NCI-H226 (cell line): ENCODE measurements at regions not wholly inside any gene's neighbourhood (a gene's known extent, or its start where the extent isn't known, plus 50 kb on each side); places are given as distances from the start of the nearest gene placed in this dataset.
"Not testable (repeated sequence)": the region's sequence is repeated elsewhere in the genome, so short reads cannot be mapped to it uniquely, and the experiment has no call there.

Experiments used
- DNase-seq: peaks from one replicate; pipeline ENCODE4 v3.0.0-alpha.2; 2015

DNA sequence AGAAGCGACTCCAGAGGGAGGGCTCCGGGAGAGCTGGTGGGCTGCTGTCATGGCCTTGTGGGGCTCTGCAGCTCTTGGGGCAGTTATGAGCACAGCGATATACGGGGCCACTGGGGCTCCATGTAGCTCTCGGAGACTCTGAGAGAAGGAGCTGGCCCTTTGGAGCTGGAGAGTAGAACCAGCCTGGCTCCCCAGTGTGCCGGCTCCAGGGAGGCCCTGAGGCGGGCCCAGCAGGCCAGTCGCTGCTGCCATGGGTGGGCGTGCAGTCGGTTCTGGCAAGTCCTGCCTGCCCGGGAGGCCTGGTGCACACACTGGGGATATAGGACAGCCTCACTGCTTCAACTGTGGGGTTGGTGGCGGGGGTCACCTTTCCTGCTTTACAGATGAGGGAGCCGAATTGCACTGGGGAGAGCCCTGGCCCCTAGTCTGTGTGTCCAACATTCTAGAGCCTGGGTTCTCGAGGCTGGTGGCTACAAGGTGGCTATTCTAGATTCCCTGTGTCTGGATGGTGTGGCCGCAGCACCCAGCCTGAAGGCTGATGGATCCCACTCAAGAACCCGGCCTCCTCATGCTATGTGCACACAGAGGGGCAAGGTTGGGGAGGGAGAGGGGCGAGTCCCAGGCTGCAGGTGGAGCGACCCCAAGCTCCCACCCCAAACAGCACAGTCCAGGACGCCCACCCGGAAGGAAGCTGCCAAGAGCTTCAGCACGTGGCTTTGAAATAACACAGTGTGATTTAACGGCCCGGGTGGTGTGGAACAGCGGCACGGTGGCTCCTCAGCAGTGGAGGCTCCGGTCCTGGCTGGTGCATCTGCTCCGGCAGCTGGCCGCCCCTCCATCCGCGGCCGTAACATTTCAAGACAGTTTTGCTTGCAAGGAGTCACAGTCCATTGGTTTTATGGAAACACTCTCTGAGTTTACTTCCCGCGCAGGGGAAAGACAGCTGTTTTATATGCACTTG is 188.3 kb upstream of the C14orf180 start:
- no peak for DNase-seq

- no peak for DNase-seq
Measured at GRCh38 chr14:104392001-104392395, 187.6 kb upstream of the C14orf180 start.

- no peak for DNase-seq
Measured at GRCh38 chr14:104392396-104393198, 187.0 kb upstream of the C14orf180 start.

GRCh38 chr14:104393199-104393897 is 186.2 kb upstream of the C14orf180 start:
- no peak for DNase-seq

DNA sequence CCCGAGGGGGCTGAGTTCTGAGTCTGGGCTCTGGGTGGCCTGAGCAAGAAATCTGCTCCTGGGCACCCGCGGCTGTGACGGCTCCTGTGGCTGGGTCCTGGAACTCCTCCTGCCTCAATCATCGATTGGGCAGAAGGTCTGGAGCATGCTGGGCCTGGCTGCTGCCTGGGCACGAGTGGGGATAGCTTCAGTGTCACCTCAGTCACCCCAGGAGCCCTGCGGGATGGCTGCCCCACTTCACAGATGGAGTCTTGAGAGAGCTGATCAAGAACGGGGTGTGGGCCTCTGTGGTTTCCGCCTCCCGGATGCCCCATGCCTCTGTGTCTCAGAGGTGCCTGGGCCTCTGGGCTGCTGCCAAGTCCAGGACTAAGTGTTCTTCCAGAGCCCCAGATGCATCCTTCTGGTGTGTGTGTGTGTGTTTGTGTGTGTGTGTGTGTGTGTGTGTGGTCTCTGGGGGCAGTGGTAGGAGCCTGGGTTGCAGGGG is 185.6 kb upstream of the C14orf180 start:
- DNase-seq: no peak

- DNase-seq: no peak
Measured at GRCh38 chr14:104394409-104394851, 185.1 kb upstream of the C14orf180 start.

DNA sequence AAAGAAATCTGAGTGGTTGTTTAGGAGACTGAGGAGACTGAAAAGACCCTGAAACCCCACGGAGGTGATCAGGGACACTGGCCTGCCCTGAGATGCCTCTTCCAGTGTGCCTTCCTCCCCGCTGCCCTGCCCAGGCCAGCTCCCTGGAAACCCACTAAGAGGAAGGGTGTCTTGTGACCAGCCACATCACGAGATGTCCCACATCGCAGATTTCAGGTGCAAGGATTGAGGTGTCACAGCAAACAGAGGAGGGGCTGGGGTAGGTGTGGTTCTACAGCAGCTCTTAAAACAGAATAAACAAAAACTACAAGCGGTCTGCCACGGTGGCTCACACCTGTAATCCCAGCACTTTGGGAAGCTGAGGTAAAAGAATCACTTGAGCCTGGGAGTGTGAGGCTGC is 184.3 kb upstream of the C14orf180 start:
- no peak for DNase-seq

DNA sequence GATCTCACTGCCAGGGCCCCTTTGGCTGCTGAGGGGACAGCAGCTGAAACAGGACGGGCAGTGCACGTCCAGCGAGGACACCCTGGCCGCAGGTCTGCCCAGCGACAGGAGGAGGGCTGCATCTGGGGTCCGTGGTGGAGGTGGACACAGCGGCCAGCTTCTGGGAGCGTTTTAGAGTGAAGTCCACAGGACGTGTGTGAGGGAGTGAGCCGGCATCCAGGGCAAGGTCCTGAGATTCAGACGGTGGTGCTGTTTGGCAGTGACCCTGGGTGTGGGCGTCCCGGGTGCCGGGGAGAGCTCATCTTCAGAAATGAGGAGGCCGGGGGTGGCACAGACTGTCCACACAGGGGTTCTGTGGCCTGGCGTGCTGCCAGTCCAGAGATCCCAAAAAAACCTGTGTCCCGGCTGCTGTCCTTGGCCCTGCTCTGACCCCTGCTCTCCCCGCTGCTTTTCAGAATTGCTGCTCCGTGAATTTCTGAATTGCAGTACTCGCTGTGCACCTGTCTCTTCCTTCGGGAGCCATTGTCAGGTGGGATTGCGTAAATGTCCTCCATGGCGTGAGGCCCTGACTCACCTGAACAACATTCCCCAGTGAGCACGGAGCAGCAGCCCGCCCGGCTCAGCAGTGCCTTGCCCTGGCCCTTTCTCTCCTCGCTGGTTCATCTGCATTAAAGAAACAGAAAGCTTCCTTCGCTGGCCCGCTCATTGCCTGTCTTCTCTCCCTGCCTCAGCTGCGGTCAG is 183.5 kb upstream of the C14orf180 start:
- no peak for DNase-seq

DNA sequence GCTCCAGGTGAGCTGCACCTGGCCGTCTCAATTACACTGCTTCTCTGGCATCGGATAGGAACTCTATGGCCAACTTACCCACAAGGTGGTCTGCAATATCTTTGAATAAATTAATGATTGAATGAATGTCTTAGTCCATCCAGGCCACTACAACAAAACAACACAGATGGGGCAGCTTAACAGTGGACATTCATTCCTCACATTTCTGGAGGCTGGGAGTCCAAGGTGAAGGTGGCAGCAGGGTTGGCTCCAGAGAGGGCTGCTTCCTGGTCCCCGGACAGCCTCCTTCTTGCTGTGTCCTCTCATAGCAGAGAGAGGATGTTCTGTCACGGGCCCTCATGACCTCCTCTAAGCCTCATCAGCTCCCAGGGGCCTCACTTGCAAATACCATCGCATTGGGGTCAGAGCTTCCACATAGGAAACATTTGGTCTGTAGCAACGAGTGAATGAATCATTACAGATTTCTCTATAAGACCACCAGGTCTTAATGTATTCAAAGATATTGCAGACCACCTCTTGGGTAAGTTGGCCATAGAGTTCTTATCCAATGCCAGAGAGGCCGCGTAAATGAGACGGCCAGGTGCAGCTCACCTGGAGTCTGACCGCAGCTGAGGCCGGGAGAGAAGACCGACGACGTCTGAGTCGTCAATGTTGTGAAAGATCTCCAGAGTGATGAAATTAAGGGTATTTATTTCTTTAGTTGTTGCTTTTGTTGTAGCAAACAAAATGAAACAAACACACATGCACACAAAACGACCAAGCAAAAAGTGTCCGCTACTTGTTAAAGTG is 182.7 kb upstream of the C14orf180 start:
- DNase-seq: no peak

DNA sequence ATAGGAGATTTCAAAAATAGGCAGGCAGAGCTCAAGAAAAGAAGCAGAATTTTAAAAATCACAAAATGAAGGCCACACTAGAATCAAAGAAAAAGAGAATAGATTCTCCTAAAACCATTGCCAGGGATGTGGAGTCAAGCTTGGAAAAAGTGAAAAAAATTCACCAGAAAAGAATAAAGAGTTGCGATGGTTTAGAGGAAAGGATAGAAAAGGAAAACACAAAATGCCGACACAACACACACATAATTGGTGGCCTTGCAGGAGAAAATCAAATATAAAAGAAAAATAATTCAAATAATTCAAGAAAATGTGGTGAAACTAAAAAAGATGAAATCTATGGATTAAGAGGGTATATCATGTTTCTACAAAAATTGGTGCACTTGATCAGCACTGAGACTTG is 181.6 kb upstream of the C14orf180 start:
- DNase-seq: no peak

DNA sequence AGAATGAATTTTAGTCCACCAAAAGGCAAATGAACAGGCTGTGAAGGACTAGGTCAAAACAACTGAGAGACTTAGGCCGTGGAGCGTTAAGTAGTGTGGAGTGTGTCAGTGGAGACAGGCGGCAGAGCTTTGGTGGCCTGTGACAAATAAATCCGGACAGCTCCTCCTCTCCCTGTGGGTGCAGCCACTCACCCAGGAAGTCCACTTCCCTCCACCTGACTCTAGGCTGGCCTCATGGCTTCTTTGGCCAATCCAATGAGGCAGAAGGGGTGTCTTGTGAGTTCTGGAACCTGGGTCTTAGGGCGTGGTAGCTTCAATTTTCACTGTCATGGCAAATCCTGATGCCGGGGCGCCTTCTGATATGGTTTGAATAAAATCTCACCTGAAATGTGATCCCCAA is 180.9 kb upstream of the C14orf180 start:
- DNase-seq: no peak

DNA sequence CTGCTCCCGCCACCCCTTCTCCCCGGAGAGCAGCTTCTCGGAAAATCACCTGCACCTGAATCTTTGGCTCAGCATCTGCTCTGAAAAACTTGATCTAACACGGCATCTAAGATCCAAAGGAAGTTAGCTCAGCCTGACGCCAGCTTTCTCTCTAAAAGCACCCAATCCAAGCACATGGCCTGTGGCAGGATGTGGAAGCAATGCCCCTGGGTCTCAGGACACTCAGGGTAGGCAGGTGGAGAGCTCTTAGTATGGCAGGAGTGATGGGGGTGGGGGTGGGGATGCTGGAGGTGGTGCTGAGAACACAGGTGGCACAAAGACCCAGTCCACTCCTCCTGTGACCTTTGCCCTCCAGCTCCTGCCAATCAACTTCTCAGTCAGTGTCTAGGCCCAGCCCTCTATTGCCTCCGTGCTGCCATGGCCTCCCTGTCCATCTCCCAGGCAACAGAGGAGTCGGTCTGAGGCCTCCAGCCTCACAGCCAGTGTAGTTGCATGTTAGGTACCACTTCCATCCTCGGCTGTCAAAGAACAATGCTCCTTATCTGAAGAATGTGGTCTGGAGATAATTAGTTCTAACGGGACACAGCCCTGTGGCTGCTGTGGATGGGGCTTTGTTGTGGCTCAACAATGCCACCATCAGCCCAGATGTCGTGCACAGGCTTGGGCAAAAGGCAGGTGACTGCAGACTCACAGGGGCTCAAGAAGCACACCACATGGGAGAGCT is 180.0 kb upstream of the C14orf180 start:
- no peak for DNase-seq

DNA sequence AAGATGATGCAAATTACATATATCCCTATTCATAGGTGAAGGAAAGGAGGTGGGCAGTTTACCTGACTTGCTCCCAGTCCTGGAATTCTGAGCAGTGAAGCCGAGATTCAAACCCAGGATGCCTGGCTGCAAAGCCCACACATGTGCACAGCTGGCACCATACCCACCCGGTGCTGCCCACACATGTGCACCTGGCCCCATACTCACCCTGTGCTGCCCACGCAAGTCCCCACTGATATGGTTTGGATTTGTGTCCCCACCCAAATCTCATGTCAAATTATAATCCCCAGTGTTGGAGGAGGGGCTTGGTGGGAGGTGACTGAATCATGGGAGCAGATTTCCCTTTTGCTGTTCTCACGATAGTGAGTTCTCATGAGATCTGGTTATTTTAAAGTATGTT is 179.2 kb upstream of the C14orf180 start:
- DNase-seq: no peak

- DNase-seq: no peak
Measured at GRCh38 chr14:104401785-104402184, 177.8 kb upstream of the C14orf180 start.

GRCh38 chr14:104402303-104402702 is 177.3 kb upstream of the C14orf180 start:
- DNase-seq: not testable (repeated sequence)

DNA sequence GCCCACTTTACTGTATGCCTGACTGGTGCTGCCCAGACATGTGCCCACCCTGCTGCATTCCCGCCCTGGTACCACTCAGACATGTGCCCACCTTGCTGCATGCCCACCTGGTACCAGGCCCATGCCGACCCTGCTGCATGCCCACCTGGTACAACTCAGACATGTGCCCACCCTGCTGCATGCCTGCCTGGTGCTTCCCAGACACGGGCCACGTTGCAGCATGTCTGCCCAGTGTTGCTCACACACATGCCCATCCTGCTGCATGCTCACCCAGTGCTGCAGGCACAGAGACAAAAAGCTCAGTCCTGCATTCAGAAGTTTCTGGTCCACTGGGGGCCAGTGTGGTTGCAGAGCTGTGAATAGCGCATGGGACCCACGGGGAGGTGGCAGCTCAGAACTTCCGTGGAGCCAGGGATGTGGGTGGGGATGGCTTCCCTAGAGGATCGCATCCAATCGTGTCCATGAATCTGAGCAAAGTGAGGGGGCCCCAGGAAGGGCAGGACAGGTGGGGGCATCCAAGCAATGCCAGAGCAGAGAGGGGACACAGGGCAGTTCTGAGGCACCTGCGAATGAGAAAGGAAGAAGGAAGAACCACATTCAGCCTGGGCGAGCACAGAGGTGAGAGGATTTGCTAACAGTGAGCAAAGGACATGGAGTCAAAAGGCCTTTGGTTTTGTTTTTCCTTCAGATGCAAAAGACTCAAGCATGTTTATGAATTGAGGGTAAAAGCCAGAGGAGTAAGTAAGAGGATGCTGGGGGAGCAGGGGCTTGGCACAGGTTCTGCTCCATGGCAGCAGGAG is 175.9 kb upstream of the C14orf180 start:
- DNase-seq: no peak

DNA sequence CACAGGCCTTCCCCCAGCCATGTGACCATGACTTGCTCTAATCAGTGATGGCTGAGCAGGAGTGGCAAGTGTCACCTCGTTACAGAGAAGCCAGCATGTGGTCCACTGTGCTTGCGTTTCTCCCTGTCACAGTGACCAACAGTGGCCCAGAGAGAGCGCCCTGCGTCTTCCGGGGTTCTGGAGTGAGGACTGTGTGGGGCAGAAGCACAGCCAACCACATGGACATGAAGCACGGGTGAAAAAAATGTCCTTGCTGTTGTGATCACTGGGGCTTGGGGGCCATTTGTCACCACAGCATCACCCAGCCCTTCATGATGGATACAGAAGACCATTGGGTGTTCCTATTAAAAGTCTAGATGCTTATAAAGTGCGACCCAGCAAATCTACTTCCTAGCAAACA is 174.6 kb upstream of the C14orf180 start:
- DNase-seq: no peak

DNA sequence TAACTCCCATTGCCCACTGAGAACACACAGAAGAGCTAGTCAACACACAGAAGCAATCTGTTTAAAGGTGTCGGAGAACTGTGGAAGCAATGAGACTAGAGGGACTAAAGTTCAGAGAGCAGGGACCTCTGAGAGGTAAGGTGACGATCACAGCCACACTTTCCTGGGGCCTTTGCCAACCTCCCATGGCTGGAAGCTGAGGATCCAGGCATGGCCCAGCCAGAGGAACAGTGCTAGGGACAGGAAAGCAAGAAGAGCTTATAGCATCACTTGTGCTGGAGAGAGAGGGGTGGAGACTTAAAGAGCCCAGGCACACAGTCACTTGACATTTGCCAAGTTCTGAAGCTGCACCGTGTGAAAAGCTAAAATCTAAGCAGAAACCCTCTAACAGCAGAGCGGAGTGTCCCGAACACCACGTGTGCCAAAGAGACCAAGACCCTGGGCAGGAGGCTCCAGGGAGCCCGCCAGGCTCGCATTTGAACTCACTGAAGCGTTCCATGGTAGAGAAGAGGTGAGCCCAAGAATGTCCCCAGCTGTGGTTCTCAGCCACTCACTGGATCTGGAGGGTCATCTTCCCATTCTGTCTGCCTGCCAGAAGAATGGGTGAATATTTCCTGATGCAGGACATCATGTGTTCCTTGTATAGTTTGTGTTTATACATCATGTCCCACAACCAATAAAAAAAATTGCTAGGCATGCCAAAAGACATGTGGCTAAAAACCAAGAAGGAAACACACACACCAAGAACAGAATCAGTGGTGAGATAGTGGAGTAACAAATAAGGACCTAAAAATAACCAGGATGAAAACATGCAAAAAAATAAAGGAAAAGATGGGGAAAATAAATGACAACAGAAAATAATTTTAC is 174.0 kb upstream of the C14orf180 start:
- DNase-seq: no peak

DNA sequence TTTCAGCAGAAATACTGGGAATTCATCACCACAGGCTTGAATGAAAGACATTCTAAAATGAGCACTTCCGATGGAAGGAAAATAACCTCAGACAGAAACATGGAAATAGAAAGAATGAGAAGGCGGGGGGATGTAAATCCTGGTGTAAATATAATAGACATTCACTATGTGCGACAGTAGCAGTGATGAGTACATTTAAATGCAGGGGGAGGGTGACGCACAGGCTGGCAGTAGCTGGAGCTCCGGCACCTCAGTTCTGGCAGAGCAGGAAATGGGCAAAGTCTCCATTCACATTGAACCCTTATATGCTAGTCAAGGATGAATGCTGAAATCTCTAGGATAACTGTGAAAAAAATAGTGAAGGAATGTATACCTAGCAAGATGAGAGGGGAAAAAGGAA is 172.7 kb upstream of the C14orf180 start:
- no peak for DNase-seq
